AG10803 (cell line): ENCODE measurements at regions not wholly inside any gene's neighbourhood (a gene's known extent, or its start where the extent isn't known, plus 50 kb on each side); places are given as distances from the start of the nearest gene placed in this dataset.

Experiments used
- DNase-seq: peaks from one replicate; pipeline ENCODE4 v3.0.0; 2010; ENCODE audit warnings: low read depth
- H3K4me3 ChIP-seq: 2 replicates; pipeline ENCODE4 v1.5.1; 2011; ENCODE audit warnings: mild to moderate bottlenecking, low read length, control low read depth
- CTCF ChIP-seq: conservative IDR thresholded peaks from 2 replicates; pipeline ENCODE4 v1.5.1; 2011; ENCODE audit warnings: mild to moderate bottlenecking, low read length, control low read depth, inconsistent platforms

- H3K4me3 ChIP-seq: no peak overlapping the region
- no peak for TF ChIP-seq CTCF
- DNase-seq: peak; percentile 5
These were observed 697.1 kb downstream of the DOK5 start for GRCh38 chr20:55172310-55173002.

GRCh38 chr20:55166063-55166462 is 690.7 kb downstream of the DOK5 start:
- TF ChIP-seq CTCF: no peak
- no peak for DNase-seq

GRCh38 chr20:55160996-55161395 is 685.6 kb downstream of the DOK5 start:
- no peak for TF ChIP-seq CTCF
- DNase-seq: peak; percentile 55
- H3K4me3 ChIP-seq: no peak overlapping the region

More at GRCh38 chr20:55166063-55166462, 690.7 kb downstream of the DOK5 start:
- H3K4me3 ChIP-seq: no peak overlapping the region

- no peak for TF ChIP-seq CTCF
- peak; percentile 3 for DNase-seq
- no peak overlapping the region for H3K4me3 ChIP-seq
These were observed 684.6 kb downstream of the DOK5 start for GRCh38 chr20:55160037-55160436.

- no peak for TF ChIP-seq CTCF
- DNase-seq: no peak
These were observed 683.8 kb downstream of the DOK5 start for GRCh38 chr20:55159230-55159629.

GRCh38 chr20:55158446-55158845 is 683.1 kb downstream of the DOK5 start:
- TF ChIP-seq CTCF: no peak
- no peak for DNase-seq
- H3K4me3 ChIP-seq: no peak overlapping the region

More at GRCh38 chr20:55159230-55159629, 683.8 kb downstream of the DOK5 start:
- H3K4me3 ChIP-seq: no peak overlapping the region

- TF ChIP-seq CTCF: no peak
These were observed 680.0 kb downstream of the DOK5 start for GRCh38 chr20:55155360-55155759.

More at GRCh38 chr20:55155360-55155759, 680.0 kb downstream of the DOK5 start:
- no peak overlapping the region for H3K4me3 ChIP-seq
- DNase-seq: no peak
